DMS79 treated with DMSO at 0.1 percent for 48 hours (cell line): ENCODE measurements at regions not wholly inside any gene's neighbourhood (a gene's known extent, or its start where the extent isn't known, plus 50 kb on each side); places are given as distances from the start of the nearest gene placed in this dataset.

Source experiments
- DNase-seq: peaks from one replicate; lab custom pipeline; 2025; lab: John Stamatoyannopoulos, UW

DNA sequence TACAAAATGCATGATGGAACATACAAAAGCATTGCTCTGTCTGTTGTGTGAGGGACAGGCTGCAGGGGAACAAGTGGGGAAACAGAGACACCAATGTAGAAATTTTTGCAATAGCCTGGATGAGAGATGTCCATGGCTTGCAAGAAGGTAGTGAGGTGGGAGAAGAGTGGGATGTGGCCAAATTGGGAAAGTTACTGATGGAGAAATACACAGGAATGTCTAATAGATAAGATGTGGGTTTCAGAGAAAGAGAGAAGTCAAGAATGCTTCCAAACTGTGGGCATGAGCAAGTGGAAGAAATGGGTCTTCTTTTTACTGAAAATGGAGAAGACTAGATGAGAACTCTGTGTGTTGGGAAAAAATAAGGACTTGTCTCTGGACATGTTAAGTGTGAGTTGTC is 592.7 kb downstream of the TNS3 start:
- no peak for DNase-seq

DNA sequence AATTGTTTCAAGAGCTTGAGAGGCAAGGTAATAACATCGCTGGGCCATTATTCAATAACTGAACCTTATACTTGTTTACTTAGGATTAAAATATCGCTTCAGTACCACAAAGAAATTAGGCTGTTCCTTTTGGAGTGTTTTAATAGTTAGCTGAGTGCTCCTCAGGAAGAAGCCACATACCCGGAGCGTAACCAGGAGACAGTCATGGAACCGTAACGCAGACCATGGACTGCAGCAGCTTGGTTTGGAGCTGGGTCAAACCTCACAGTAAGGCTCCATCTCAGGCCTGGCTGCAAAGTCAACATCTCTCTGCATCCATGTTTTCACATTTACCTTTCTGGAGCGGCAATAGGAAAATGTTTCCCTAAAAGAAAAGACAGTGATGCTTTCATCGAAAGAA is 599.0 kb downstream of the TNS3 start:
- DNase-seq: peak; percentile 63

DNA sequence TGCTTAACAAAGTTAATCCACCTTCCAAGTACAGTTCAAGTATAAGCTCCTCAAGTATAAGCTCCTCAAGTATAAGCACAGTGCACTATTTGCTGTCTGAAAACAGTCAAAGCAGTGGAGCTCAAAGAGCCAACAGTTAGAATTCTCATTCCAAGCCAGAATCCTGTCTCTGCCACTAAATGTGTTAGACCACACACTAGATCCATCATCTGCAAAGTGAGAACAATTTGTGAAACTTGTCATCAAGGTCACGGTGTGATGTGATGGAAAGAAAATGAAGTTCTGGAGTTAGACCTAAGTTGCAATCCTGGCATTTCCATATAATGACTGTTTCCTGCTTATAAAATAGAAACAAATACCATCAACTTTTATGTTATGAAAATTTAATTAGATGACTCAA is 602.5 kb downstream of the TNS3 start:
- DNase-seq: no peak

DNA sequence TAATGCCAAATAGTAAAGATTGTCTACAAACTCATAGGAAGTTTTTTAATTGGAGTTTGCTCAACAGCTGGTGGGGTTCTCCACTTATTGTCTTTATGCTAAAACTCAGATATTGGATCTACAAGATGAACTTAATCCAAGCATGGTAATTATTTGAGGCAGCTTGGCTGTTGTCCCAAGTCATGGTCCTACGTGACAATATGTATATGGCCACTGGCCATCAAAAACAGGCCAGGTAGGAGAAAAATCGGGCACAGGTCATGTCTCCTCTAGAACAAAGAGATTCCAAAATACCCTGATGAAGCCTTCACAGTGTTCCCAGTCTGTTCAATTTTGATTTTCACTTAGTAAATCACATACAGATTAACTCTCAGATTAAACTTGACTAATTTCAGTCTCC is 606.4 kb downstream of the TNS3 start:
- DNase-seq: no peak

DNA sequence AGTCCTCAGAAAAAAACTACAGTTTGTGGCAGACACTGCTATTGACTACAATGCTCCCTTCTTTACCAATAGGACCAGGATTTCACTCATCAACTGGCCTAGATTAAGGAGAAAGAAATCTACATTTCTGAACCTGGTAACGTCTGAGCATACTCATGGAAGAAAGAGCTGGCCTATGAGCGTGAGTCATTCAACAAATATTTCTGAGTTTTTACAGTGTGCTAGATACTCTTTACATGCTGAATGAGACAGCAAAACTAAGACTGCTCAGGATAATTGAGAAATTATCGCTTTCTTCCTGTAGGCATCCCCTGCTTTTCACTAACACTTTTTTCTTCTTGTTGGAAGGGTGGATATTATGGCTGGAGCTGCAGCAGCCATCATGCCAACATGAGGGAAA is 609.7 kb downstream of the TNS3 start:
- DNase-seq: no peak

DNA sequence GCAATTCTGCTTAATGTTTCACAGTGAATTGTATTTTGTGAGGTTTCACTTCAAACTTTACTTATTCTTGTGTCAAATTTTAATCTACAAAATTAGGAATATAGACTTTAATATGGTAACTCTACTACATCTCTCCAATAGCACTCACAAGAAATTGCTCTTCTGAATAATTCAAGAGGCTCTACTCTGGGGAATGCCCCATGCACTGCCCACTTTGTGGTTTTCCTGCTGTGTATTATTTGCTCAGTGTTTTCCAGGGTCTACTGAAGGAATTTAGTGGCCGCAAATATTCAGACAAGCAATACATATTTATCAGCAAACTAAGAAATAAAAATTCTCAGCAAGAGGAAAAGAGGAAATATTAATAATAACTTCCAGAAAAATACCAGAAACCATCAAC is 611.4 kb downstream of the TNS3 start:
- DNase-seq: peak; percentile 6

DNA sequence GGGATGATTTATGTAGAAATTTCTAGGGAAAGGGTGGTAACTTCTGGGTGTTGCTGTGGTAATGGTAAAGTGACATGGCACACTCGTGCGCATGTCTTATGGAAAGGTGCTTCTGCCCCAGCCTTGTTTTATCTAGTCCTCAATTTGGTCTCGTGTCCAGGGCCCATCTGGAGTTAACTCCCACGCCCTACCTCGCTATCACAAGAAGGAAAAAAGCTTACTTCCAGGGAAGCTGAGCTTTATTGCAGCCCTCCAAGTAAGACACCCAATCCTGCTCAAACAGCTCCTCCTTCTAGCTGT is 611.8 kb downstream of the TNS3 start:
- DNase-seq: no peak

DNA sequence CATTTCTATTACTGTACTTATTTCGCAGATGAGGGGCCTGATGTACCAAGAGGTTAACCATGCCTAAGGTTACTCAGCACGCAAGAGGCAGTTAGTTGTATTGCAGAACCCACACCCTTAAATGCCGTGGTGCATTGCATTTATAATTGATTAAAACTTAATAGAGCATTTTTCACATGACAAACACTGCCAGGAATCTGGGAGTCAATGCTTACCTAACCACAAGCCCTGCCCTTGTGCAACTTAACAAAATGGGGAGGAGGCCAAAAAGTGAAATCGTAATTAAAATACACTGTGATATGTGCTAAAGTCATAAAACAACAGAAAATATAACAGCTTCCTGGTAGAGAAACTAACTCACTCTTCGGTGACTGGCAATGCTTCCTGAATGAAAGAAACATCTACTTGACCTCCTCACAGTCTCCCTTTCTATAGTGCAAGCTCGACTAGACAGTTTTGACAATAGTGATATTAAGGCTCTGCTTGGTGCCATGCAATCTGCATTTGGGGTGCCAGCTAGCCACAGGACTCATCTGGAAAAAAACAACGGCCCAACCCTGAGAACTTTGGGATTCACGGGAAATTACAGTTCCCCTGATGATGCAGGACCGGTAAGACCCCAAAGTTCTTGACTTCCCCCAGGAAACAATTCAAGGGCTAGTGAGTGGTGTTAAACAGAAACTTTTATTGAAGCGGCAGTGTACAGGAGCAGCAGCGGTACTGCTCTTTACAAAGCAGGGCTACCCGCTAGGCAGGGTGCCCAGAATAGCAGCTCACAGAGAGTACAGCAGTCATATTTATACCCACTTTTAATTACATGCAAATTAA is 612.4 kb downstream of the TNS3 start:
- no peak for DNase-seq

DNA sequence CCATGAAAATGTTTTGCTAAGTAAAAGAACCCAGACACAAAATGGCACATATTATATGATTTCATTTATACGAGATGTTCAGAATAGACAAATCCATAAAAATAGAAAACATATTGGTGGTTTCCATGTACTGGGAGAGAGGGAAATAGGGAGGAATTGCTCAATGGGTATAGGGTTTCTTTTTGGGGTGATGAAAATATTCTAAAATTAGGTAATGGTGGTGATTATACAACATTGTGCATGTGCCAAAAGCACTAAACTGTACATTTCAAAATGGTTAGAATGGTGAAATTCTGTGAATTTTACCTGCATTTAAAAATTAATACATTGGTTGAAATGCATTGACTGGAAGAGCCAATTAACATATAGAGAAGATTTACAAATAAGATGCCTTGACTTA is 613.9 kb downstream of the TNS3 start:
- DNase-seq: no peak

DNA sequence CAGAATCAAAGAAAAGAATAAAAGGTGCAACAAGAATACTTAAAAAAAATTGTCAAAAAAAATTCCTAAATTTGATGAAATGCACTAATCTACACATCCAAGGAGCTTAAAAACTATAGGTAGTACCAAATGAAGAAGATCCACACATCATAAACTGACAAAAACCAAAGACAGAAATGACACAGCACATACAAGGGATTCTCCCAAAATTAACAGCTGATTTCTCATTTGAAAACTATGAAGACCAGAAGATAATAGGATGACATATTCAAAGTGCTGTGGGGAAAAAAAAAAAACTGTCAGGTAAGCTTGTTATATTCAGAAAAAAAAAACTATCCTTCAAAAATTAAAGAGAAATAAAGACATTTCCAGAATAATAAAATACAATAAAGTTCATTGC is 618.2 kb downstream of the TNS3 start:
- DNase-seq: no peak

DNA sequence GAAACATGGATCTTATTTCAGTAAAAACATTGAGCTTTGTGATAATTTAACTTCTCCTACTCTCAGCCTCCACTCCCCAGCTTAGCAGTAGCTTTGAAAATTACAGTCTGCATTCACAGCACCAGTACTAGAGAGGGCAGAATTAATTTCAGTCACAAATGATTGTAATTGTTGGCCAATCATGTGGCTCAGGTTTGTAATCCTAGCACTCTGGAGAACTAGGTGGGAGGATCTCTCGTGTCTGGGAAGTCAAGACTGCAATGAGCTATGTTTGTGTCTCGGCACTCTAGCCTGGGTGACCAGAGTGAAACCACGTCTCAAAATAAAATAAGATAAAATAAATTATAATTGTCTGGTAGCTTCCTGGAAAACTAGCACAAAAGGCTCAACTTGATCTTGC is 620.9 kb downstream of the TNS3 start:
- DNase-seq: no peak

DNA sequence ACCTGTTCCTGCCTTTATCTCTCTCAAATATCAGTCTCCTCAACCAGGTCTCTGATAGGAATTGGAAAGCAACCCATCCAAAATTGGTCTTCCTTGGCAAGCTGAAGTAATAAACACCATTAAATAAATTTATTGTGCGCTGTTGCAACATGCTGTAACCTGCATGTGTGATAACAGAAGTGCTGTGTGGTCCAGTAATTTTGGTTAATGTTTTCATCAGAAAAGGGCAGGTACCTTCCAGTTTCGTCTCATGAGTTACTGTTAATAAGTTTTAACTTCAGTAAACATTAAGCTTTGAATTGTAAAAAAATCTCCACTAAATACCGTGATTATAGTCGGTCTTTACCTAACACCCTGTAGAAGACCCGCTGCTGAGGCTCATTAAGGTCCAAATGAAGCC is 624.7 kb downstream of the TNS3 start:
- no peak for DNase-seq

DNA sequence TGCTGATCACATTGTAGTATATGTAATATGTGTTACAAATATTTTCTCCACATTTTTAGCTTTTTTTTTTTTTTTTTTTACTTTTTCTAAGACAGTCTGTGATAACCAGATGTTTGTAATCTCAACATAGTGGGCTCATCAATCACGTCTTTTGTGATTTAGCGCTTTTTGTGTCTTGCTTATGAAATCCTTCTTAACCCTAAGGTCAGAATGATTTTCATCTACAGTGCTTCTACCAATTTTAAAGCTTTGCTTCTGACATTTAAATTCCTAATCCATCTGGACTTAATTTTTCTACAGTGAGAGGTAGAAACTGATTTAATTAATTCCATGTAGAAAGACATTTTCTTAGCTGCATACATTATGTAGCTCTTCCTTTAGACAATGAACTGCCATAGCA is 626.4 kb downstream of the TNS3 start:
- no peak for DNase-seq

DNA sequence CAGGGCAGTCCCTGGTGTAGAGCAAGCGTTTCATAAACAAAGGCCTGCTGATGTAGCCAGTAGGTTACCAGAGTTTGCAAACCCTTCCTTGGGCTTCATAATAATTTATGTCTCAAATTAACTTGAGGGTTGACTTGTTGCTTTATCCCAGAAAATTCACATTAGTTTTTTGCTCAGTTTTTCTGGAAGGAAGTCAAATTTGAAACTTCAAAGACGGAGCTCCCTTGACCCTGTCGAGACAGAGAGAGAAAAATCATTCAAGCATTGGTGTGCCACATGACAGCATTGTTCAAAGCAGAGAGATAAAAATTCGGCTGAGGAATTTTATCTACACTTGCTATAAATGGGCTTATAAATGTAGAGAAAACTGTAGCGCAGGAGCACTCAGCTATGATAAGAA is 627.7 kb downstream of the TNS3 start:
- DNase-seq: no peak

DNA sequence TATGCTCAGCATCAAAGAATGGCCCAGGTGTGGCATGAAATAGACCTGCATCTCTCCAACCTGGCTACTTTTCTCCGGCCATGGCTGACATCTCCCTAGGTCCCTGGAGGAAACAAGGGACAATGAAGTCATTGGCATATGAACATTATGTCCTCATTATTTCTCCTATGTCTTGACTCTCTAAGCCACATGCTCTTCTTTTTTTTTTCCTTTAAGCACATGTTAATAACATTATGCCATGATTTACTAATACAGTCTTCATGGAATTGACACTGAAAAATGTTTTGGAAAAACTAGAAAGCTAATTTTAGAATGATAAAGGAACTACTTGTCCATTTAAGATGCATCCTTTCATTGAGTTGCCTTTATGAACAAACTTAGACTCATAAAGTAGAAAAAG is 628.9 kb downstream of the TNS3 start:
- DNase-seq: no peak

DNA sequence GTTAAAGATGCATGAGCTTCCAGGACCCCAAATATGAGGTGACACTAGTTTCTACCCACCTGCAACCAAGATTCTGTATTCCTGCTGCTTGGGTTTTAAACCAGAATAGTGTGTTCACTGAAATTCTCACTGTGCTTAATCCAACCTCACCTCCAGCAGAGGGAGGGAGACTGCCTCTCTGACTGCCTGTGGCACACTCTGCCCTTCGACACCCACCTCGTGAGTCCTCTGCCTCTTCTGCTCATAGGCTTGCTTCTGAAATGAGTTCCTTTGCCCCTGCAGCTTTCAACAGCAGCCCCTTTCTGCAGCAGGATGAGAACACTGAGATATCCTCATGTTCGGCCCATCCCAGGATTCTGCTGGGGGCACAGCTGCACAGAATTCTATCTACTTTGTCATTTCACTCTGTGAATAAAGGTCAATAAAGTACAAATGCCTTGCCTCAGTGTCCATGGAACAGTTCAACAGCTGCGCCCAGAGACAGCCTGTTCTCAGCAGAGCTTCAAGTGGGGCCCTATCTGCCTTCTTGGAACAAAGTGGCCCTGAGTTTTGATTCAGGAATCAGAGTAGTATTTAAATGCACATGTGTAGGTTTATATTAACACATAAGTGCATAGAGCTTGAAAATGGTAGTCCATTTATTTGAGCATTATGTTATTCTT is 632.5 kb downstream of the TNS3 start:
- DNase-seq: no peak

DNA sequence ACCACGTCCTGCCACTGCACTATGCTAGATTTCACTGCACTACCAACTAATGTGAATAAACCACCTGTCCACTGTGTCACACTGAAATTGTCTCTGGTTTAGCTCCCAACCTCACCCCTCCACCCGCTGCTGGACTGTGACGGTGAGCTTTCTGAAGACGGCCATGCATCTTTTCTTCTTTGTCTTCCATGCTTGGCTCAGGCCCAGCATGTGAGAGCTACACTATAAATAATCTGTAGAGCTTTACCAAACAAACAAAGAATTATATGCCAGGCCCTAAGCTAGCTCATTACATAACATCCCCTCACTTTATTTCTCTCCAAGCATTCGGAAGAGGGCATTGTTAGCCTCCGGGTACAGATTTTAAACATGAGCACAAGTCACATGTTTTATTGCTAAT is 633.2 kb downstream of the TNS3 start:
- DNase-seq: no peak

DNA sequence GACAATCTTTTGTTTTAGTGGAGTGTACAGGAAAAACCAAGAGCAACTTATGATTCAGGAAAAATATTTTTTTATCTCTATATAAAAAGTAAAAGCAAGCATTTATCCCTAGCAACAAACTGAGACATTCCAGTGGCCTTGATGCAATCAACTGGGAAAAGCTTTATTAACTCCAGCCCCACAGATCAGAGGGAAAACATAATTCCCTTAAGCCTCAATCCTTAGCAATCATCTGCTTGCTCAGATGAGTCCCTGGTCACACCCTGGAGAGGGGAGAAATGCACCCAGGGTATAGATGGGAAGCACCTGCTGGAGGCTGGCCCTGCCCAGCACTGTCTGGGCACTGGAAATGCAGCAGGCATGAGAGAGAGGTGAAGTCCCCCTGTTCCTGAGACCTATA is 636.6 kb downstream of the TNS3 start:
- no peak for DNase-seq

DNA sequence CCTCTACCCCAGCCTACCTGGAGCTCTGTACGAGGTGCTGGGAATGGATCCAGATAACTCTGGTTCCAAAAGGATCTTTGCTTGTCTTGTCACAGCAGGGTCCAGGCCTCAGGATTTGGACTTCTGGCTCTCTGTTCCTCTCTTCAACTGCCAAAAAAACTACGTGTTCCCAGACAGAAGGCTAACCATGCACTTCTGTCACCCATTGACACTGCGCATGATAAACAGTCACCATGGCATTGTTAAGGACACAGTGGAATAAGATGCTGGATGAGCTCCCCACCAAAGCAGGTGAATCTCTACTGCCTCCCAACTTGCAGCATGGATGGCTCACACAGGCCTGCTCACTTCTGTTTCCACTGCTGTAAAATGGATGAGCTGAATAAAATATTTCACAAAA is 637.9 kb downstream of the TNS3 start:
- DNase-seq: no peak

DNA sequence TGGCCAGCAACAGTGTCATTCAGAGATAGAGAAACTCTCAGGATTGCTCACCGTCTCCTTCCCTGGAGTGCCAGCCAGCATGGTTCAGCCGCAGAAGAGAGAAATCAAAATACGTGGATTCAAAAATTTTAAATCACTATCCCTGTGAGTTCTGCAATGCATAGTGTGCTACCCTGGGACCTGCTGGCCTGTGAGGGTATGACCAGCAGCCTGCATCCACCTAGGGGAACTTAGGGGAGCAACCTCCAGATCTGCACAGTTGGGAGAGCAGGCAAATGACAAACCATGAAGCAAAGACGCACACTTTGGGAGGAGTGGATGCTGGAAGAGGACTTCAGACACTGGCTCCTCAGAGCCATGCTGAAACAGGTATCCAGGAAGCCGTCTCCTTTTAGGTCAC is 639.3 kb downstream of the TNS3 start:
- DNase-seq: no peak

DNA sequence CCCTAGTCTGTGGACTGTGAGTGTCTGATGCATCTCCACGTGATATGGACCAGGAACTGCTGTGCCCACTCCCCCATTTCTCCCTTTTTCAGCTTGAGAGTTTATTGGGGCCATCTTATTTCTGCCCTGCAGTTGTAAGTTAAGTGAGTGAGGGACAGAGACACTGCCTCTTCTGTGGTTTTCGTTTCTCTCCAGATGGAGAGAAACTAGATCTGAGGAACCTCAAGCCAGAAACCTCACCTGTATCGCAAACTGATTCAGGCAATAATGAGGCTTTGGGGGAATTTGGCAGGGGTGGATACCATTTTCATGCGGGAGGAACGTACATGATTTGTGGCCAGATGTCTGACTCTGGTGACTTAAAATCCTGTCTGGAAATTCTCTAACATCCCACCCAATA is 641.7 kb downstream of the TNS3 start:
- DNase-seq: no peak

DNA sequence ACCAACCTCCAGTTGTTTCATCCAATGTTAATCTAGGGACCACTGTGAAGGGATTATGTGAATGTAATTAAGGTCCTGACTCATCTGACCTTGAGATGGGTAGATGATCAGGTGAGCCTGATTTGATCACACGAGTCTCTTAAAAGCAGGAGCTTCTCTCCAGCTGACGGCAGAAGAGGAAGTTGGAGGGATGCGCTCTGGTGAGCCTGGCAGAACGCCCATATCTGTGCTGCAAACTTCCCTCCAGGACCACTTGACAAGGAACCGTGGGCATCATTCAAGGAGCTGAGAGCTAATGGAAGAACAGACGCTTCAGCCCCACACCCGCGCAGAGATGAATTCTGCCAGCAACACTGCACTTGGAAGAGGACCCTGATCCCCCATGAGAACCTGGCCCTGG is 642.4 kb downstream of the TNS3 start:
- DNase-seq: no peak

DNA sequence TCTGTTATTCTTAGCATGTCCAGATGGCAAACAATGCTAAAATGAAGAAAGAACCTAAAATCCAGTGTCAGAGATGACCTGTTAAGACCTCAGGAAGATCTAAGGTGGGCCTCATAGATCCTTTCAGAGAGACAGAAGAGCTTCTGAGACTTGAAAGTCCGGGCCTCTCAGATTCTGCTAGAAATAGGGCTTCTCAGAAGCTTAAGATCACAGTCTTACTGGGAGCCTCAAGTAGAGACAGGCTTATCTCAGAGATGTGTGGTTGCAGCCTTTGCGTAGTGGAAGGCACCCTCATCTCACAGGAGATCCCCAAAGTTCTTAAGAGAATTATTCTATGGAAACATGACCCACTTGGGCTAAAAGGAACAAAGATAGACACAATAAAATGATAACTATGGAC is 642.8 kb downstream of the TNS3 start:
- DNase-seq: no peak

DNA sequence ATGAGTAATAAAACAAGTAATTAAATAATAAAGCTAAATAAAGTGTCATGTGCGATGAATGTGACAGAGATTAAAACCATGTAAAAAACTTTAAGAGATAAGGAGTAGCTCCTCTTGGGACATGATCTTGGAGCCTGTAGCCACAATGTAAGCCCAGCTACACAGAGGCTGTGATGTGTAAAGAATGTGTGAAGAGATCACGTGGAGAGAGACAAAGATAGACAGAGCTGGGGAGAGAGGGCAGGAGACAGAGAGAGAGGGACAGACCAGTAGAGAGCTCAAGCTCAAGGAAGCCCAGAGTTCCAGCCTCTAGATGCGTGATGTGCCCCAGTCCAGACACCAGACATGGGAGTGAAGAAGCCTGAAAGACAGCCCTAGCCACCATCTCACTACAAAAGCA is 644.1 kb downstream of the TNS3 start:
- DNase-seq: no peak
